Adrenal gland (tissue), 5 donors: ENCODE measurements at regions not wholly inside any gene's neighbourhood (a gene's known extent, or its start where the extent isn't known, plus 50 kb on each side); places are given as distances from the start of the nearest gene placed in this dataset.

ENCODE experiments used
- CTCF ChIP-seq, 6 experiments: fragments of 450-650 bp in 4 of 6; fragments of 200-600 bp in 2 of 6; sonication (generic) in 1 of 6; IDR thresholded peaks; 1 replicate in 5 of 6; 2 replicates in 1 of 6; pipeline versions ENCODE4 v1.5.1 to v1.8.0; 2016 to 2021; ENCODE audit warnings: antibody characterized with exemption in 6 of 6, mild to moderate bottlenecking in 2 of 6, moderate library complexity in 1 of 6
- POLR2A ChIP-seq, 2 donors: fragments of 450-650 bp; IDR thresholded peaks; one replicate each; pipeline ENCODE4 v1.6.1; 2017; ENCODE audit warnings: antibody characterized with exemption in 2 of 2, mild to moderate bottlenecking in 2 of 2, moderate library complexity in 1 of 2
- donor health status: DM: no; HTN: no; CAD: no.

GRCh38 chr4:41420541-41420940 is 117.4 kb upstream of the LIMCH1 start:
- TF ChIP-seq CTCF (IDR thresholded peaks at IDR 0.05), result no peak
- no peak for TF ChIP-seq POLR2A (IDR thresholded peaks at IDR 0.05)
